Renal cortical epithelial cell (primary cell): ENCODE measurements at regions not wholly inside any gene's neighbourhood (a gene's known extent, or its start where the extent isn't known, plus 50 kb on each side); places are given as distances from the start of the nearest gene placed in this dataset.
"Not testable (repeated sequence)": the region's sequence is repeated elsewhere in the genome, so short reads cannot be mapped to it uniquely, and the experiment has no call there.

Experiments
- DNase-seq: peaks from one replicate; pipeline ENCODE4 v3.0.0-alpha.2; 2011; ENCODE audit warnings: low read depth

GRCh38 chr5:89083791-89084190 lies 200.8 kb upstream of the MEF2C start:
- DNase-seq, result no peak

DNA sequence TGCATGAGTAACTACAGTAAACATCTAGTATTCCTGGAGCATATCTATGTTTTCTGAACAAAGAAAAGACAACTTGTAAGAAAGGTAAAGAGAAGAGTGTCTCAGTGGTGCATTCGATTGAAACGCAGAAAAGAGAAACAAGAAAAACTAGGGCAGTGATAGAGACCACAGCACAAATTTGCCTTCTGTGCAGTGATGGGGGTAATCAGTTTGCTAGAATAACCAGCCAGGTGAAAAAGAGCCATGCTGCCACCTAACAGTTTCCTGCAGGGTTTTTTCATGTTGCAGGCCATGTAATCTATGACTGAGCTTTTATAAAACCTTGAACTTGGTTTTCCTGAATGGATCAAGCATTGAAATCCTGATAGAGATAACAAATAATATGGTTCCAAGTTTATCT lies 198.4 kb upstream of the MEF2C start:
- DNase-seq, result no peak

DNA sequence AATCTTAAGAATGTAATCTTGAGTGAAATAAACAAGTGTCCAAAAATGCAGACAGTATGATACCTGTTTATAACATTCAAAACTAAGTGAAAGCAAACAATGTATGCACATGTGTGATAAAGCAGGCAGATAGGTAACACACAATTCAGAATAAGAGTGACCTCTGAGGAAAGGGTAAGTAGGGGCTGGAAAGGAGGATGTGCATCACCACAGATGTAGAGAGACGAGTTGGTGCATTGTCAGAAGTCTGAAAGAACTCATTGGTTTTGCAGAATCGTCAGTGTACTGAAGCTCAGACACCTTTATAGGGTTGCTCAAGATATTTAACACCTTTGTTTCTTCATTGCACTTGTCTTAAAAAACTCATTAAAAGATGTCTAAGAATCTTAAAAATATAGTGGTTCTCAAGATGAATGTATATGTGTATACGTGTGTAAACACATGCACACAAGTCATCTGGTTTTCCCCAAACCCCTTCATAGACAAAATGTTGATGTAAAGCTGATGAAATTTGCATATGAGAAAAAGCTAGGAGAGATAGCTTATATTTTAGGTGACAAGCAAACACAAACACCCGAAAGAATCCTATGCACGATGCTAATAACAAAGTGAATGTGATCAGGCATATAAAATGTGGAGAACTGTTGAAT lies 197.6 kb upstream of the MEF2C start:
- DNase-seq, result no peak

DNA sequence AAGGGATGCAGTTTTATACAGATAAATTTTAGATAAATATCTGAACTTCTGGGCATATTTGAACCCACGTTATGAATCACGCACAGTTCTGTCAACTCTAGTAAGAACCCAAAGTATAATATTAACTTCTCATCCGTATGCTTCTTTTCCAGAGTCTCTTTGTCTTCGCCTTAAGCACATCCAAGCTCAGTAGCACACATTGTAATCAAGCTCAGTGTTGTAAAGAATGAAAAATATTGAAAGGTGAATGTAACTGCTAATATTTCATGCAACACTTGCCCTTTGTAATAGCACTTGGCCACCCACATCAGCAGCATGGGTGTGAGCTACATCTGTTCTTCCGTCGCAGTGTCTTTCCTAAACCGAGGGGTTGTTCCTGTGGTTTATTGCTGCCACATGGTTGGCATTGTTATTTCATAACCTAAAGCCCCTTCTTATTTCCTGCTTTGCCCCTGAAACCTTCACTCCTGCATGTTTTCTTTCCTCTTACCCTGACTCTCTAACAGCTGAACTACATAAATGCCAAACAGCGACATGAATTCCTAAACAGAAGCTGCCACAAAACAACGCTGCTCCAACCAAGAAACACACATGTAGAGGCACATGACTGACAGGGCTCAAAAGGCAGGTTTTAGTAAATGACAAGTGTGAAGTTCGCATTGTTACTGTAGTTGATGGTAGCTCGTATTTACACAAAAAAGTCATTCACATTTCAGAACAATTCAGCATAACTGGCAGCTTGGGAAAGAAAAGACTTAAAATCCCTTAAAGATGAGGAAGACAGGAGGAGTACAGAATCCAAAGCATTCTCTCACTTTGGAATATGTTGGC lies 190.1 kb upstream of the MEF2C start:
- no peak for DNase-seq

GRCh38 chr5:89071941-89072331 lies 189.0 kb upstream of the MEF2C start:
- DNase-seq, result no peak

DNA sequence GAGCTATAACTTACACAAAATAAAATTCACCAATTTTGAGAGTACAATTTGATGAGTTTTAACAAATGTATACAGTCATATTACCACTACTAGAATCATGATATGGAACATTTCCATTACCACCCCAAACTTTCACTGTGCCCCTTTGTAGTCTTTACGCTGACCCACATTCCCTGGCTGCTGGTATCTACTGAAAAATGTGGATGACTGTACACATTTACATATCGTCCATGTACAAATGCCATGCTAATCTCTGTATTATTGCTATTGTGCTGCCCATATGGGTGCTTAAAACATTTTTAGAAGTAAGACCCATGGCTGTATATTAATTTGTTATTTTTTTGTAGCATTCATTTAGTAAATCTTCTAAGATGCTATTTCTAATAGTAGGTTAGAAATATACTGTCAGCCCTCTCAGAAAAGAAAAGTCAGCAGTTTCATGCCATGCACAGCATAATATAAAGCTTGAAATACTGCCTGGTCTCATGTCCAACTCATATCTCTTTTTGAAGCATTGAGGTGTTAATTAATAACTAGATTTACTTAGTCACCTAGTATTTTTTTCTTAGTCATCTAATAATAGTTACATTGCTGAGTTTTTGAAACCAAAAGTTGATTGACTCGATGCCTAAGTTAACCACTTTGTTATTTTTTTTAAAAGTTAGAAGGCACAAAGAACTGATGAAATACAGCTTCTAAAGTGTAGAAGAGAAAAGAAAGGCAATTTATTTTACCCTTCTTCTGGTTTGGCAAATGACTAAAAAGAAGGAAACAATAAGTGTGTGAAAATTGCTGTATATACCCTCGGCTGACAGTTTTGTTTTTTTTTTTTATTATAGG lies 188.3 kb upstream of the MEF2C start:
- DNase-seq, result peak; percentile 80

DNA sequence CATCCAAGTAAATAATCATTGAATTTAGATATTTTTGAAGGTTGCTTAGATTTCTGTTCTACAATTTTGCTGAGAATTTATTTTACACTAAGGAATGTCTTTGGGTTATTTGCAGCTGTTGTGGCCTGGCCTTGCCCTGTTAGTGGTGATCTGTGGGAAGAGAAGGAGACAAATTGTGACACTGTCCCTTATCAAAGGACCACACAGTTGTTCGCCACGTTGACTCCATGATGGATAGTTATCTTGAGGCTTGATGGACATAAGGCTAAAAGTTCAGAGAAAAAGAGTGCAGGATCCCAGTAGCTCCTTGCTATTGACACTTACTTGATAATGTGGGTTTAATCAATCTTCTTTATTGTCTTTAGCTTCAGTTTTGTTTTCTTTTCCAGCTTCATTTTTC lies 186.6 kb upstream of the MEF2C start:
- DNase-seq, result no peak

GRCh38 chr5:89067362-89067761 lies 184.4 kb upstream of the MEF2C start:
- DNase-seq, result no peak

- DNase-seq, result no peak
Measured at GRCh38 chr5:89065919-89066318, 182.9 kb upstream of the MEF2C start.

DNA sequence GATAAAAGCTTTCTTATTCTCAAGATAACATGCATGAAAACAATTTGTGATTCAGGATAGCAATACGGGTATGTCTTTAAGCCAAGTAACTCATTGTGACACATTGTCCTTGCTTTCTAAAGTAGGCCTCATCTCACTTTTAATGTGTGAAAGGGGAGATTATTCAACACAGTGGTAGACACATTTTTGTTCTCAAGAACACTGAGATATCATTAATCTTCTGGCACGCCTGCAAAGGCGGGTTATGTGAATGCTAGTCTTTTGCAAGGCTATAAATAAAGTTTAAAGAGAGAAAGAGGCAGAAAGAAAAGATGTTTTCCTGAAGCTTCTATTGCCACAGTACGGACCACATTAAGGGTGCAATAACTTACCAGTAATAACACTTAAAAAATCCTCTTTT lies 181.8 kb upstream of the MEF2C start:
- DNase-seq, result no peak

DNA sequence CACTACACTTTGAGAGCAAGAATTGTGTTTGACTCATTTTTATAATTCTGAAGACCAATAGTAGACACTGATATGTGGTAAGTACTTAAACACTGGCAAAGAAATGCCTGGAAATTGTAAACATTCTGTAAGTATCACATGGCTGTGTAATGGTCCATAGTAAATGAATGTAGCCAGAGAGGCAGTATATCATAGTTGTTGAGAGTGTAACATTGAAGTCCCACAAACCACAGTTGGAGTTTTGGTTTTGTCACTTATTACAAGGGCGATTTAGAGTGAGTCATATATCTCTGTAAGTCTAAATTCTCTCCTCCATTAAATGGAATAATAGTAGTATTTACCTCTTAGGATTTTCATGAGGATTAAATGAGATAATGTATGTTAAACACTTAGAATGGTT lies 181.1 kb upstream of the MEF2C start:
- peak; percentile 26 for DNase-seq

DNA sequence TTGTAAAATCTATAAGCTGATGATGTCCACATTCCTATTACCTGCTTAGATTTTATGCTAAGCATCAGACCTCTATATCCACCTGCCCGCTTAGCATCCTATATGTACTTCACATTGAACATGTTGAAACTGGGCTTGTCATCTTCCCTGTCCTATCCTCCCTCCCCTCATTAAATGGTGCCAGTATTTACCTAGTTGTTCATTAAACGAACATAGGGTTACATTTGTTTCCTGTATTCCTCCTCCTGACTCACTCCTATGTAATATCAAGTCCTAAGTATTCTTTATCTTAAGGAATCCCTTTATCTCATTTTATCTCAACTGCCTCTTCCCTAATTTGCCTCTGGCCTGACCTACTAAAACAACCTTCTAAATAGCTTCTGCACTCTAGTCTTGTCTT lies 177.8 kb upstream of the MEF2C start:
- DNase-seq, result no peak

- no peak for DNase-seq
Measured at GRCh38 chr5:89059274-89059673, 176.3 kb upstream of the MEF2C start.

DNA sequence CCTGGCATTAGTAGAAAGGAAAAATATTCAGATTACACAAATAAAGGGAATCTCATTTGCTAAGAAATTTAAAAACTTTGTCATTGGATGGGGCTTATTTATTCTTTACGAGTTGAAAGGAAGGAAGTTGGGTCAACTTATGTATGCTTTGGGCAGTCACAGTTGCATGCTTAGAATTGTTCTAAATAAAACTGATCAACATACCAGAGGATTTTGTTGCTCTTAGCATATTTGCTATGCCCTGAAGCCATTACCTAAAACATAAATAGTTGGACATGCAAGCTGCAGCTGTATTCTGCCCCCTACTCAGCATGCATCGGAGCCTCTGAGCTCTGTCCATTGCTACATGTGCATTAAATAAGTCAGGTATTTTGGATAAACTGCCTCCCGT lies 172.7 kb upstream of the MEF2C start:
- no peak for DNase-seq

DNA sequence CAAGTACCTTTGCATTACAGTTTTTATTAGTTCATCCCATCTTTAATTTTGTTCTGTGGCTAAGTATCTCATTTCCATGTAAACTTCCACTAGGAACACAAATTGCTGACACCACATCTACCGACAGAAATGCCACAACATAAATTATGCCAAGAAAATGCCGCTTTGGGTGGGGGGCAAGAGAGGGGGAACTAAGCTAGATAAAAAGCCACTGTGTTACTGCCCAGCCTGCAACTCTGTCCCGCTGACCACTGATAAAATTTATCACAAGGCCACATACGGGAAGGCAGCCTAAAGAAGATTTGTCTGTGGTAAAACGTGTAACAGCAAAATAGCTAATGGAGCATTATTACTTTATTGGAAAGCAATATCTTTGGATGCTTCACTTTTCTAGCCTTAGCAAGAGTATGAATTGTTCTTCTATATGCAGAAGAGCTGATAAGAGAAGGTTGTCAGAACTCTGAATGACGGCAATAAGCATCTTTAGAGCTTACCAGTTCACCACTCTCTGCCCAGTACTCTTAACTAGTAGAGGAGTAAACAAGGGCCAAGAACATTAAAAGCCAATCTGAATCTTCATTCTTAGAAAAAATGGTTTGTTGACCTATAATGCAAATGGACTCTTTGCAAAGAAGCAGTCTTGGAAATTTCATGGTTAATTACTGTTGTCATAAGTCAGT lies 172.2 kb upstream of the MEF2C start:
- no peak for DNase-seq

- no peak for DNase-seq
Measured at GRCh38 chr5:89053547-89053946, 170.6 kb upstream of the MEF2C start.

DNA sequence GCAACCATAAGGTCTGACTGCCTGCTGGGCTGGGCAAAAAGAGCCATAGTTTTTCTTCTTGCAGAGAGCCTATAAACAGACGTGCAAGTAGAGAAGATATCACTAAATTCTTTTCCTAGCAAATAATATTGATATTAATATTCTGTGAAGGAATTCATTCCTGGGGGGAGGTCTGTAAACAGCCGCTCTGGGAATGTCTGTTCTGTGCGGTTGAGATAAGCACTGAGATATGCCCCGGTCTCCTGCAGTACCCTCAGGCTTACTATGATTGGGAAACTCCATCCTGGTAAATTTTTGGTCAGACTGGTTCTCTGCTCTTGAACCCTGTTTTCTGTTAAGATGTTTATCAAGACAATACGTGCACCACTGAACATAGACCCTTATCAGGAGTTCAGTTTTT lies 167.1 kb upstream of the MEF2C start:
- not testable (repeated sequence) for DNase-seq

- peak; percentile 80 for DNase-seq
Measured at GRCh38 chr5:89047571-89047970, 164.6 kb upstream of the MEF2C start.

DNA sequence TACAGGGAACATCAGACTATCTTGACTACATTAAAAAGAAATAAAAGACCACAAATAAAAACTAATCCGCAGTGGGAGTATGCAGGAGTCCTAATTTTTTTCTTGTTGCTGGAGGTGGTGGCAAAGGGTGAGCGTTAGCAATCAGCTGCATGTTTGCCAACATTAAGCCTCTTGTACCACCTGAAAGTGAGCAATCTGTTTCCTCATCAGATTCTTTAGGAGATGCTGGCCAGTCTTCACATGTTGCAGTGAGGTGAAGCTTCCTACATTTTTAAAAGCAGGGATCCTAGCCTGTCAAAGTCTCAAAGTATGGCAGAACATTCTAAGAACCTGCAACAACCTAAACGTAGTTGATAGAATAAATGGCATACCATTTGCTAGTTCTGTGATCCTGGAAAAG lies 162.2 kb upstream of the MEF2C start:
- no peak for DNase-seq

- DNase-seq, result no peak
Measured at GRCh38 chr5:89044674-89045200, 161.8 kb upstream of the MEF2C start.

DNA sequence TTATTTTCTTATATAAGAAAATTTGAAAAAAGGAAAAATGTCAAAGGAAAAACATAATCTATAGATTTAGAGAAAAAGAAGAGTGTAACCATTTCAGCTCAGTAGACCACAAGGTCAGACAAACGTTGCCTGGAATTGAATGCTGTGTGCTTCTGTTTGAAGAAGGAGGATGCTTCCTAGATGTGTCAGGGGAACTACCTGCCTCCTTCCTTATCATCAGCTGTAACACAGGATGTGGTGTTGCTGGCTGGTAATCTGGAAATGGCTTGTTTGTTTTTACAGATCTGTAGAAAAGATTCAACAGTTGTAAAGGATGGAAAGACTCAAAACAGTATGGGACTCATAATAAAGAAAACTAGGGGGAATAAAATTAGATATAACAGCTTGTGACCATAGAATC lies 160.7 kb upstream of the MEF2C start:
- peak; percentile 16 for DNase-seq

DNA sequence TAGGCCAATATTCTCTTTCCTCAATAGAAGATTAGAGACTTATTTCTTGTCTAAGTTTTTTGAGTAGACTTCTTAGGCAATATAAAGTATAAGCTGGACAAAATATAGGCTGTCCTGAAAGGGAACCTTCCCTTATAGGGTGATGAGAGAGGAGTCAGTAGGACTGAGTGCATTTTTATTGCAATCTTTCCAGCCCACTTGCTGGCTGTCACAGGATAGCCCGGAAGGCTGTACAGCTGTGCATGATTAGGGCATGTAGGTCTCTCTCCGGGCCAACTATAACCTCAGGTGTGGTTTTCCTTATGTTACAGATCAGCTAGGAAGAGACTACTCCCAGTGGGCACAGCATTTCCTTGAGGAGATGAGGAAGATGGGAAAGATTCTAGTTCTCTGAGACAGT lies 159.8 kb upstream of the MEF2C start:
- no peak for DNase-seq
